ENCODE measurements at regions not wholly inside any gene's neighbourhood (a gene's known extent, or its start where the extent isn't known, plus 50 kb on each side); places are given as distances from the start of the nearest gene placed in this dataset.

DNA sequence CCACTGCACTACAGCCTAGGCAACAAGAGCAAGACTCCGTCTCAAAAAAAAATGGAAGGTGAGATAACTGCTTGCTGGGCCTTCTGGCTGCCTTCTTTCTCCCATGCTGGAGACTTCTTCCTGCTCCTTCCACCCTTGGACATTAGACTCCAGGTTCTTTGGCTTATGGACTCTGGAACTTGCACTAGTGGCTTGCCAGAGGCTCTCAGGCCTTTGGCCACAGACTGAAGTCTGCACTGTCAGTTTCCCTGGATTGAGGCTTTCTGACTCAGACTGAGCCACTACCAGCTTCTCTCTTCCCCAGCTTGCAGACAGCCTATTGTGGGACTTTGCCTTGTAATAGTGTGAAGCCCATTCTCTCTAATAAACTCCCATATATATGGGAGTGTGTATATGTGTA lies 118.5 kb upstream of the SLC14A2 start:
- CTCF ChIA-PET, result no interaction called here

DNA sequence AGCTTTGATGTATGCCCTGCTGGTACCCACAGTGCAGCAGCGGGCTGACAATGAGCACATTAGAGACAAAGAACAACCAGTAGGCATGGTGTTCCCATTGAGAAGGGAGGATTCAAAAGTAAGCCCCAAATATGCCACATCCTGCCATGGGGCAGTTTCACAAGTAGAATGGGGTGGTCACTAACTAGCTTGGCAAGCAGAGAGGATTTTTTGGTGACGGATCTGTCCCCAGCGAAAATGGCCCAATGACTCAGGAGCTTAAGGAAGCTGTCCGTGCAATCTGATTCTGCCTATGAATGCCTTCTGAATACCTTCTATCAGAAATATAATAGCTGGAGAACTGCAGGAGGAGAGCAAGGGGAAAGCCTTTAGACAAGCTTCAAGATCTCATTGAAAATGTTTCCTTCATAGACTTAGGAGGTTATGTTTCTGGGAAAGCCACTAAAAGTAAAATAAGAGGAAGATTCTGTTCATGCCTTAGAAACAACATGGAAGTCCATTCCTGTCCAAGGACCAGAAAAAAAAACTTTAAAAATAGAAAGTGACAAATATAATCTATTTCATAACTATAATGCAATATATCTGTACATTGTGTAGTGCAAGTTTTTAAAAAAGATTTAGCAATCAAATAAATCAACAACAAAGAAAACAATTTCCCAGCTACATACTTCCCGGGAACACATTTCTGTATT lies 117.5 kb upstream of the SLC14A2 start:
- ChIA-PET RAD21 (ENCODE audit: low non-redundant PET in 1 of 2, low total read pairs in 2 of 2, uncharacterized antibody in 2 of 2, unreplicated experiment in 2 of 2) (no interaction called here), CTCF (no interaction called here), POLR2A (no interaction called here)
- Histone ChIP-seq H3K36me3 (ENCODE audit: control insufficient read depth in 1 of 2, insufficient read depth in 2 of 2, low read length in 2 of 2) (no peaks in the 10 kb centered on the region), H3K4me1 (ENCODE audit: control insufficient read depth in 1 of 2, insufficient read depth in 2 of 2, low read length in 2 of 2) (no peaks in the 10 kb centered on the region), H3K27me3 (ENCODE audit: insufficient read depth, low read length) (peaks cover 20% of the 10 kb centered on the region; the same call in 1 of the 2 replicates), H3K4me2 (ENCODE audit: low read length) (no peak overlapping the region), H3K9me2 (ENCODE audit: insufficient read depth) (no peaks in the 10 kb centered on the region), H3K27ac (ENCODE audit: low read depth, low read length) (no peak overlapping the region), H3K4me3 (replicated peaks in 1 of 2; ENCODE audit: low read depth in 1 of 2, low read length in 2 of 2) (no peak overlapping the region), H4K20me1 (ENCODE audit: insufficient read depth) (no peaks in the 10 kb centered on the region), H3K9me3 (ENCODE audit: control insufficient read depth in 1 of 2, insufficient read depth in 1 of 2, low read depth in 1 of 2, low read length in 2 of 2) (no peaks in the 10 kb centered on the region), H3K79me2 (ENCODE audit: insufficient read depth, low read length) (no peaks in the 10 kb centered on the region), H2AFZ (ENCODE audit: low read depth, low read length, poor library complexity, severe bottlenecking) (no peak overlapping the region), H3K9ac (ENCODE audit: low read length) (no peak overlapping the region)
- no peak for ATAC-seq
- BruUV-seq (replicated peaks), result no TSS peak
- TF ChIP-seq POLR2A (IDR thresholded peaks at IDR 0.05; ENCODE audit: borderline replicate concordance, extremely low read depth, insufficient read depth, insufficient read length) (no peak), YY1 (IDR thresholded peaks at IDR 0.05; ENCODE audit: extremely low read depth, insufficient replicate concordance, low read depth, low read length) (no peak), POLR2AphosphoS5 (IDR thresholded peaks at IDR 0.05; ENCODE audit: low read depth, low read length) (no peak), ELF1 (IDR thresholded peaks at IDR 0.05; ENCODE audit: borderline replicate concordance, low read depth) (no peak), TCF7L2 (IDR thresholded peaks at IDR 0.05; ENCODE audit: borderline replicate concordance, extremely low read depth, insufficient read depth, insufficient read length) (no peak), CBX3 (IDR thresholded peaks at IDR 0.05; ENCODE audit: low read depth) (no peak), CEBPB (IDR thresholded peaks at IDR 0.05; ENCODE audit: low read depth) (no peak), EZH2 (IDR thresholded peaks at IDR 0.05) (no peak), RAD21 (IDR thresholded peaks at IDR 0.05; ENCODE audit: low read depth) (no peak), FOSL1 (IDR thresholded peaks at IDR 0.05; ENCODE audit: low read depth) (no peak)
- TF ChIP-seq, protein P1, sequence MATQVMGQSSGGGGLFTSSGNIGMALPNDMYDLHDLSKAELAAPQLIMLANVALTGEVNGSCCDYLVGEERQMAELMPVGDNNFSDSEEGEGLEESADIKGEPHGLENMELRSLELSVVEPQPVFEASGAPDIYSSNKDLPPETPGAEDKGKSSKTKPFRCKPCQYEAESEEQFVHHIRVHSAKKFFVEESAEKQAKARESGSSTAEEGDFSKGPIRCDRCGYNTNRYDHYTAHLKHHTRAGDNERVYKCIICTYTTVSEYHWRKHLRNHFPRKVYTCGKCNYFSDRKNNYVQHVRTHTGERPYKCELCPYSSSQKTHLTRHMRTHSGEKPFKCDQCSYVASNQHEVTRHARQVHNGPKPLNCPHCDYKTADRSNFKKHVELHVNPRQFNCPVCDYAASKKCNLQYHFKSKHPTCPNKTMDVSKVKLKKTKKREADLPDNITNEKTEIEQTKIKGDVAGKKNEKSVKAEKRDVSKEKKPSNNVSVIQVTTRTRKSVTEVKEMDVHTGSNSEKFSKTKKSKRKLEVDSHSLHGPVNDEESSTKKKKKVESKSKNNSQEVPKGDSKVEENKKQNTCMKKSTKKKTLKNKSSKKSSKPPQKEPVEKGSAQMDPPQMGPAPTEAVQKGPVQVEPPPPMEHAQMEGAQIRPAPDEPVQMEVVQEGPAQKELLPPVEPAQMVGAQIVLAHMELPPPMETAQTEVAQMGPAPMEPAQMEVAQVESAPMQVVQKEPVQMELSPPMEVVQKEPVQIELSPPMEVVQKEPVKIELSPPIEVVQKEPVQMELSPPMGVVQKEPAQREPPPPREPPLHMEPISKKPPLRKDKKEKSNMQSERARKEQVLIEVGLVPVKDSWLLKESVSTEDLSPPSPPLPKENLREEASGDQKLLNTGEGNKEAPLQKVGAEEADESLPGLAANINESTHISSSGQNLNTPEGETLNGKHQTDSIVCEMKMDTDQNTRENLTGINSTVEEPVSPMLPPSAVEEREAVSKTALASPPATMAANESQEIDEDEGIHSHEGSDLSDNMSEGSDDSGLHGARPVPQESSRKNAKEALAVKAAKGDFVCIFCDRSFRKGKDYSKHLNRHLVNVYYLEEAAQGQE (IDR thresholded peaks at IDR 0.05; ENCODE audit: low read depth), result no peak
- TF ChIP-seq, protein P2, sequence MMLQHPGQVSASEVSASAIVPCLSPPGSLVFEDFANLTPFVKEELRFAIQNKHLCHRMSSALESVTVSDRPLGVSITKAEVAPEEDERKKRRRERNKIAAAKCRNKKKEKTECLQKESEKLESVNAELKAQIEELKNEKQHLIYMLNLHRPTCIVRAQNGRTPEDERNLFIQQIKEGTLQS (IDR thresholded peaks at IDR 0.05), result no peak
- DNase-seq (ENCODE audit: low read depth, low spot score), result no peak
- intact Hi-C loops (cut with micrococcal nuclease), result no loop called here

More for the DNA sequence above, 118.5 kb upstream of the SLC14A2 start:
- Histone ChIP-seq H3K4me1 (ENCODE audit: control insufficient read depth in 1 of 2, insufficient read depth in 2 of 2, low read length in 2 of 2) (no peaks in the 10 kb centered on the region), H3K9me2 (ENCODE audit: insufficient read depth) (no peaks in the 10 kb centered on the region), H3K27me3 (ENCODE audit: insufficient read depth, low read length) (peaks cover 20% of the 10 kb centered on the region; the same call in 1 of the 2 replicates), H3K79me2 (ENCODE audit: insufficient read depth, low read length) (no peaks in the 10 kb centered on the region), H2AFZ (ENCODE audit: low read depth, low read length, poor library complexity, severe bottlenecking) (no peak overlapping the region), H4K20me1 (ENCODE audit: insufficient read depth) (no peaks in the 10 kb centered on the region), H3K9ac (ENCODE audit: low read length) (no peak overlapping the region), H3K4me2 (ENCODE audit: low read length) (no peak overlapping the region), H3K4me3 (replicated peaks in 1 of 2; ENCODE audit: low read depth in 1 of 2, low read length in 2 of 2) (no peak overlapping the region), H3K36me3 (ENCODE audit: control insufficient read depth in 1 of 2, insufficient read depth in 2 of 2, low read length in 2 of 2) (no peaks in the 10 kb centered on the region), H3K27ac (ENCODE audit: low read depth, low read length) (no peak overlapping the region), H3K9me3 (ENCODE audit: control insufficient read depth in 1 of 2, insufficient read depth in 1 of 2, low read depth in 1 of 2, low read length in 2 of 2) (no peaks in the 10 kb centered on the region)
- no peak for ATAC-seq
- no TSS peak for BruUV-seq (replicated peaks)
- POLR2A ChIA-PET, result no interaction called here
- no peak for DNase-seq (ENCODE audit: low read depth, low spot score)
- intact Hi-C loops (cut with micrococcal nuclease), result no loop called here
- RAD21 ChIA-PET (ENCODE audit: low non-redundant PET in 1 of 2, low total read pairs in 2 of 2, uncharacterized antibody in 2 of 2, unreplicated experiment in 2 of 2), result no interaction called here
- no peak for TF ChIP-seq TCF7L2 (IDR thresholded peaks at IDR 0.05; ENCODE audit: borderline replicate concordance, extremely low read depth, insufficient read depth, insufficient read length)
